IPS-15b (cell line): ENCODE measurements at regions not wholly inside any gene's neighbourhood (a gene's known extent, or its start where the extent isn't known, plus 50 kb on each side); places are given as distances from the start of the nearest gene placed in this dataset.
"Not testable (repeated sequence)": the region's sequence is repeated elsewhere in the genome, so short reads cannot be mapped to it uniquely, and the experiment has no call there.

Source experiments
- H3K27me3 ChIP-seq: one replicate; pipeline ENCODE4 v1.6.1; 2013; ENCODE audit warnings: low read length; ENCODE audit not compliant: control insufficient read depth, insufficient read depth
- H3K36me3 ChIP-seq: one replicate; pipeline ENCODE4 v1.6.1; 2013; ENCODE audit warnings: low read length; ENCODE audit not compliant: control insufficient read depth, insufficient read depth
- H3K4me1 ChIP-seq: one replicate; pipeline ENCODE4 v1.6.1; 2013; ENCODE audit warnings: mild to moderate bottlenecking, low read length; ENCODE audit not compliant: control insufficient read depth, insufficient read depth
- H3K4me3 ChIP-seq: one replicate; pipeline ENCODE4 v1.5.1; 2013; ENCODE audit warnings: low read depth, low read length
- H3K9ac ChIP-seq: one replicate; pipeline ENCODE4 v1.6.1; 2013; ENCODE audit warnings: low read depth, mild to moderate bottlenecking, low read length
- H3K9me3 ChIP-seq: one replicate; pipeline ENCODE4 v1.6.1; 2013; ENCODE audit warnings: mild to moderate bottlenecking, low read length; ENCODE audit not compliant: control insufficient read depth, insufficient read depth

- H3K36me3 ChIP-seq = no peaks in the 10 kb centered on the region
- no peaks in the 10 kb centered on the region for H3K4me1 ChIP-seq
- no peaks in the 10 kb centered on the region for H3K9me3 ChIP-seq
- H3K27me3 ChIP-seq = no peaks in the 10 kb centered on the region
- no peak overlapping the region for H3K4me3 ChIP-seq
- no peak overlapping the region for H3K9ac ChIP-seq
These were observed 167.2 kb upstream of the ATP2B1 start for GRCh38 chr12:89875809-89876208.

- H3K9me3 ChIP-seq = no peaks in the 10 kb centered on the region
- H3K27me3 ChIP-seq = no peaks in the 10 kb centered on the region
- H3K4me3 ChIP-seq = no peak overlapping the region
- H3K9ac ChIP-seq = no peak overlapping the region
- no peaks in the 10 kb centered on the region for H3K36me3 ChIP-seq
- no peaks in the 10 kb centered on the region for H3K4me1 ChIP-seq
These were observed 166.6 kb upstream of the ATP2B1 start for GRCh38 chr12:89875225-89875624.

- H3K4me3 ChIP-seq = no peak overlapping the region
- no peaks in the 10 kb centered on the region for H3K36me3 ChIP-seq
- H3K9ac ChIP-seq = no peak overlapping the region
- H3K4me1 ChIP-seq = no peaks in the 10 kb centered on the region
- H3K27me3 ChIP-seq = no peaks in the 10 kb centered on the region
- H3K9me3 ChIP-seq = no peaks in the 10 kb centered on the region
These were observed 165.5 kb upstream of the ATP2B1 start for GRCh38 chr12:89874146-89874545.

- no peak overlapping the region for H3K9ac ChIP-seq
- no peaks in the 10 kb centered on the region for H3K36me3 ChIP-seq
- H3K4me1 ChIP-seq = no peaks in the 10 kb centered on the region
- H3K4me3 ChIP-seq = no peak overlapping the region
- H3K9me3 ChIP-seq = no peaks in the 10 kb centered on the region
- H3K27me3 ChIP-seq = no peaks in the 10 kb centered on the region
These were observed 165.1 kb upstream of the ATP2B1 start for GRCh38 chr12:89873745-89874144.

- H3K9ac ChIP-seq = no peak overlapping the region
- no peaks in the 10 kb centered on the region for H3K36me3 ChIP-seq
- H3K9me3 ChIP-seq = no peaks in the 10 kb centered on the region
- H3K4me1 ChIP-seq = no peaks in the 10 kb centered on the region
- no peak overlapping the region for H3K4me3 ChIP-seq
- H3K27me3 ChIP-seq = no peaks in the 10 kb centered on the region
These were observed 164.4 kb upstream of the ATP2B1 start for GRCh38 chr12:89872922-89873630.

- Histone ChIP-seq H3K9me3 (no peaks in the 10 kb centered on the region), H3K4me1 (no peaks in the 10 kb centered on the region), H3K4me3 (no peak overlapping the region), H3K36me3 (no peaks in the 10 kb centered on the region), H3K27me3 (peaks cover under 1% of the 10 kb centered on the region), H3K9ac (no peak overlapping the region)
These were observed 162.0 kb upstream of the ATP2B1 start for GRCh38 chr12:89870413-89871184.

GRCh38 chr12:89867611-89868010 is 159.0 kb upstream of the ATP2B1 start:
- peaks cover 11% of the 10 kb centered on the region for H3K4me1 ChIP-seq
- not testable (repeated sequence) for H3K36me3 ChIP-seq, H3K27me3 ChIP-seq, H3K9ac ChIP-seq, H3K4me3 ChIP-seq, H3K9me3 ChIP-seq

- no peak overlapping the region for H3K4me3 ChIP-seq
- H3K9ac ChIP-seq = no peak overlapping the region
- peaks cover 16% of the 10 kb centered on the region for H3K27me3 ChIP-seq
- no peaks in the 10 kb centered on the region for H3K9me3 ChIP-seq
- peaks cover 11% of the 10 kb centered on the region for H3K4me1 ChIP-seq
- H3K36me3 ChIP-seq = no peaks in the 10 kb centered on the region
These were observed 155.8 kb upstream of the ATP2B1 start for GRCh38 chr12:89864411-89864810.

GRCh38 chr12:89863968-89864367 is 155.3 kb upstream of the ATP2B1 start:
- H3K36me3 ChIP-seq = no peaks in the 10 kb centered on the region
- H3K9me3 ChIP-seq = no peaks in the 10 kb centered on the region
- no peak overlapping the region for H3K9ac ChIP-seq
- H3K27me3 ChIP-seq = peaks cover 16% of the 10 kb centered on the region
- H3K4me3 ChIP-seq = no peak overlapping the region
- H3K4me1 ChIP-seq = peaks cover 11% of the 10 kb centered on the region

- Histone ChIP-seq H3K9me3 (no peaks in the 10 kb centered on the region), H3K9ac (no peak overlapping the region), H3K27me3 (peaks cover 16% of the 10 kb centered on the region), H3K4me3 (no peak overlapping the region), H3K4me1 (peaks cover 11% of the 10 kb centered on the region), H3K36me3 (no peaks in the 10 kb centered on the region)
These were observed 154.9 kb upstream of the ATP2B1 start for GRCh38 chr12:89863493-89863938.

GRCh38 chr12:89862511-89863445 is 154.1 kb upstream of the ATP2B1 start:
- H3K4me3 ChIP-seq = no peak overlapping the region

More at GRCh38 chr12:89862511-89863445, 154.1 kb upstream of the ATP2B1 start:
- Histone ChIP-seq H3K36me3 (no peaks in the 10 kb centered on the region), H3K9ac (no peak overlapping the region), H3K4me1 (peaks cover 11% of the 10 kb centered on the region), H3K27me3 (peaks cover 16% of the 10 kb centered on the region), H3K9me3 (no peaks in the 10 kb centered on the region)
